HCT116 (cell line): ENCODE measurements at regions not wholly inside any gene's neighbourhood (a gene's known extent, or its start where the extent isn't known, plus 50 kb on each side); places are given as distances from the start of the nearest gene placed in this dataset.

Experiments used
- ATAC-seq: fragments of 200-7000 bp; cut with Tn5 transposase; 2 replicates; pipeline ENCODE4 v1.9.1; 2020; ENCODE audit warnings: mild to moderate bottlenecking, moderate library complexity
- BruUV-seq: library from RNA; stranded (reverse); fragments of 400-500 nt; replicated peaks from 2 replicates; lab custom pipeline; 2021; lab: Mats Ljungman, UMichigan
- CTCF ChIA-PET: fragments of 300-600 bp; sonication (Branson Sonifier 250); formaldehyde crosslinking; loops from one replicate; lab custom pipeline; 2021; ENCODE audit warnings: antibody characterized with exemption; lab: Charles Lee
- POLR2A ChIA-PET: fragments of 300-600, 350-600 bp; sonication (Branson Sonifier 250); formaldehyde crosslinking; loops from one replicate; lab custom pipeline; 2021; ENCODE audit warnings: antibody characterized with exemption; lab: Charles Lee
- RAD21 ChIA-PET, 2 experiments: fragments of 300-600 bp; sonication (Branson Sonifier 250); formaldehyde crosslinking; loops; one replicate each; lab custom pipeline; 2023; ENCODE audit warnings: low total read pairs in 2 of 2; ENCODE audit not compliant: uncharacterized antibody in 2 of 2, unreplicated experiment in 2 of 2, low non-redundant PET in 1 of 2; lab: Charles Lee
- DNase-seq: peaks from one replicate; pipeline ENCODE4 v3.0.0-alpha.2; 2010; ENCODE audit warnings: low read depth, low spot score
- H2AFZ ChIP-seq: fragments of 200-600 bp; shearing (Covaris generic), sonication (generic); 2 replicates; pipeline ENCODE4 v1.6.1; 2017; ENCODE audit warnings: low read depth, mixed run types, mixed read lengths, antibody characterized with exemption, low read length; ENCODE audit not compliant: poor library complexity, severe bottlenecking
- H3K27ac ChIP-seq: 2 replicates; pipeline ENCODE4 v1.5.1; 2012; ENCODE audit warnings: low read depth, low read length
- H3K27me3 ChIP-seq: fragments of 200-600 bp; sonication (generic); 2 replicates; pipeline ENCODE4 v1.6.1; 2016; ENCODE audit warnings: mixed run types, low read length, mixed read lengths; ENCODE audit not compliant: insufficient read depth
- H3K36me3 ChIP-seq, 2 experiments: fragments of 200-500 bp in 1 of 2; fragments of 200-600 bp in 1 of 2; sonication (Bioruptor generic) in 1 of 2; sonication (generic) in 1 of 2; 2 replicates each; pipeline versions ENCODE4 v1.5.1 to v1.6.1; 2014 to 2016; ENCODE audit warnings: low read length in 2 of 2, inconsistent platforms in 1 of 2, mixed read lengths in 1 of 2, mixed run types in 1 of 2; ENCODE audit not compliant: insufficient read depth in 2 of 2, control insufficient read depth in 1 of 2
- H3K4me1 ChIP-seq, 2 experiments: fragments of 200-600 bp in 1 of 2; sonication (generic) in 1 of 2; 2 replicates each; pipeline versions ENCODE4 v1.5.1 to v1.6.1; 2012 to 2017; ENCODE audit warnings: low read length in 2 of 2, inconsistent platforms in 1 of 2, mild to moderate bottlenecking in 1 of 2, mixed read lengths in 1 of 2, mixed run types in 1 of 2, moderate library complexity in 1 of 2; ENCODE audit not compliant: insufficient read depth in 2 of 2, control insufficient read depth in 1 of 2
- H3K4me2 ChIP-seq: fragments of 200-600 bp; sonication (generic); 2 replicates; pipeline ENCODE4 v1.6.1; 2017; ENCODE audit warnings: mixed run types, low read length, mixed read lengths
- H3K4me3 ChIP-seq, 2 experiments: fragments of 200-600 bp in 1 of 2; sonication (generic) in 1 of 2; replicated peaks in 1 of 2; 2 replicates each; pipeline ENCODE4 v1.5.1; 2011 to 2016; ENCODE audit warnings: low read length in 2 of 2, control low read depth in 1 of 2, low read depth in 1 of 2, mild to moderate bottlenecking in 1 of 2, mixed read lengths in 1 of 2, mixed run types in 1 of 2
- H3K79me2 ChIP-seq: fragments of 200-600 bp; sonication (generic); 2 replicates; pipeline ENCODE4 v1.6.1; 2017; ENCODE audit warnings: mild to moderate bottlenecking, mixed run types, low read length, moderate library complexity, mixed read lengths; ENCODE audit not compliant: insufficient read depth
- H3K9ac ChIP-seq: fragments of 200-600 bp; sonication (generic); 2 replicates; pipeline ENCODE4 v1.6.1; 2016; ENCODE audit warnings: low read length, mixed read lengths
- H3K9me2 ChIP-seq: fragments of 200-600 bp; sonication (generic), shearing (Covaris generic); 2 replicates; pipeline ENCODE4 v1.6.1; 2017; ENCODE audit warnings: mixed run types, mild to moderate bottlenecking, moderate library complexity; ENCODE audit not compliant: insufficient read depth
- H3K9me3 ChIP-seq, 2 experiments: fragments of 200-500 bp in 1 of 2; fragments of 200-600 bp in 1 of 2; sonication (Bioruptor generic) in 1 of 2; sonication (generic) in 1 of 2; 2 replicates each; pipeline ENCODE4 v1.6.1; 2014 to 2017; ENCODE audit warnings: low read length in 2 of 2, mixed read lengths in 2 of 2, inconsistent platforms in 1 of 2, low read depth in 1 of 2, mild to moderate bottlenecking in 1 of 2, mixed run types in 1 of 2, moderate library complexity in 1 of 2; ENCODE audit not compliant: control insufficient read depth in 1 of 2, insufficient read depth in 1 of 2
- H4K20me1 ChIP-seq: fragments of 200-600 bp; sonication (generic), shearing (Covaris generic); 2 replicates; pipeline ENCODE4 v1.6.1; 2017; ENCODE audit warnings: mixed run types, mild to moderate bottlenecking, moderate library complexity; ENCODE audit not compliant: insufficient read depth
- CEBPB ChIP-seq: IDR thresholded peaks from 2 replicates; pipeline ENCODE4 v1.6.1; 2012; ENCODE audit warnings: low read depth
- EZH2phosphoT487 ChIP-seq: fragments of 200-600 bp; IDR thresholded peaks from 2 replicates; pipeline ENCODE4 v1.6.1; 2018; ENCODE audit warnings: antibody characterized with exemption, borderline replicate concordance
- FOSL1 ChIP-seq: IDR thresholded peaks from 2 replicates; pipeline ENCODE4 v1.6.1; 2012; ENCODE audit warnings: low read depth
- MAX ChIP-seq: IDR thresholded peaks from 2 replicates; pipeline ENCODE4 v1.6.1; 2012
- POLR2A ChIP-seq: IDR thresholded peaks from 2 replicates; pipeline ENCODE4 v1.7.0; 2011; ENCODE audit warnings: borderline replicate concordance; ENCODE audit not compliant: insufficient read depth, insufficient read length; ENCODE audit errors: extremely low read depth
- SIN3A ChIP-seq: IDR thresholded peaks from 2 replicates; pipeline ENCODE4 v1.6.1; 2012; ENCODE audit warnings: low read depth
- TCF7L2 ChIP-seq: IDR thresholded peaks from 2 replicates; pipeline ENCODE4 v1.7.0; 2011; ENCODE audit warnings: borderline replicate concordance, inconsistent platforms; ENCODE audit not compliant: insufficient read depth, insufficient read length; ENCODE audit errors: extremely low read depth
- YY1 ChIP-seq: IDR thresholded peaks from 2 replicates; pipeline ENCODE4 v1.6.1; 2011; ENCODE audit warnings: low read length, low read depth, moderate library complexity, mild to moderate bottlenecking; ENCODE audit not compliant: insufficient replicate concordance; ENCODE audit errors: extremely low read depth
- ZFX ChIP-seq: fragments of 450-650 bp; IDR thresholded peaks from 2 replicates; pipeline ENCODE4 v1.6.1; 2017
- ZNF274 ChIP-seq: fragments of 200-500 bp; sonication (Bioruptor generic); IDR thresholded peaks from 2 replicates; pipeline ENCODE4 v1.6.1; 2014; ENCODE audit warnings: mild to moderate bottlenecking, low read depth, low read length, inconsistent platforms
- intact Hi-C: fragments of 100-400 bp; cut with micrococcal nuclease; formaldehyde crosslinking; loops from 2 replicates; pipeline ENCODE4 v1.10.0; 2022
- TF ChIP-seq, protein P1 (sequence below): IDR thresholded peaks from 2 replicates; pipeline ENCODE4 v1.6.1; 2011; ENCODE audit warnings: mild to moderate bottlenecking, low read length, moderate library complexity; ENCODE audit not compliant: insufficient replicate concordance; ENCODE audit errors: extremely low read depth
- TF ChIP-seq, protein P2 (sequence below), 3 experiments: fragments of 200-600 bp in 1 of 3; sonication (generic) in 1 of 3; IDR thresholded peaks in 2 of 3; conservative IDR thresholded peaks in 1 of 3; 2 replicates each; pipeline ENCODE4 v1.5.1; 2012 to 2017; ENCODE audit warnings: low read depth in 2 of 3, low read length in 2 of 3, antibody characterized with exemption in 1 of 3, borderline replicate concordance in 1 of 3, control low read depth in 1 of 3, mild to moderate bottlenecking in 1 of 3, mixed read lengths in 1 of 3, mixed run types in 1 of 3, moderate library complexity in 1 of 3; ENCODE audit not compliant: insufficient read depth in 1 of 3

DNA sequence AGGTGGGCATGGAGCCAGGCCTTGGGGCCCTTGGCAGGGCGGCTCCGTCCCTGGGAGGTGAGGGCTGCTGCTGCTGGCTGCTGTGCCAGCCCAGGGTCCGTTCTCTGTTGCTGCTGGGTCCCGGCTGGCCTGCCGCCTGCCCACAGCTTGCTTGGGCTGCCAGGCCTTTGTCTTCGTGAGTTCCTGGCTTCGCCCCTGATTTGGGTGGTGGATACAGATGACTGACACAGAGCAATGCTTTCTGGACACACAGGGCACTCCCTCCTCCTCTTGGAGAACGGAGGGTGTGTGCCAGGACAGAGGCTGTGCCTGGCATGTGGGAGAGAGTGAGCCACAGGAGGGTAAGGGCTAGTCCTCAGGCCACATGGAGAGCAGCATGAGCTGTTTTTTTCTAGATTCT, 166.1 kb downstream of the MACROH2A1 start:
- DNase-seq: no peak
- CTCF ChIA-PET: no interaction called here

DNA sequence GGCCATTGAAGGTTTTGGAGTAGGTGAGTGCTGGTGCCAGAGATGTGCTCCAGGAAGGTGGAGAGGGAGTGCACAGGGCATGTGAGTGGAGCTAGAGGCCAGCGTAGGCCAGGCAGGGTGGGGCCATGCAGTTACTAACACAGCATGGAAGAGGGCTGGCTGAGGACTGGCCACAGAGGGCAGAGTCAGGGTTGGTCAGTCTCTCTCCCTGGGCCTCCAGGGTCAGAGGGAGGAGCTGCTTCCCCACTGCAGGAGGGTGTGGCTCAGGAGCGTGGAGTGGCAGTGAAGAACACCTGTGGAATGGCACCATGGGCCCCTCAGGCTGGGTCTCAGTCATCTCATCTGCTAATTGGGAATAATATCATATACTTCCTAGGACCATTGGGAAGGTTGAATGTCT, 167.7 kb downstream of the MACROH2A1 start:
- BruUV-seq: no TSS peak
- Histone ChIP-seq H3K4me3 (no peak overlapping the region), H3K27me3 (no peaks in the 10 kb centered on the region), H3K36me3 (no peaks in the 10 kb centered on the region), H4K20me1 (no peaks in the 10 kb centered on the region), H3K4me2 (peak overlapping the region; percentile 19; the same call in 1 of the 2 replicates), H3K9me3 (no peaks in the 10 kb centered on the region), H3K4me1 (peaks cover 0 to 15% of the 10 kb centered on the region in 2 experiments; a peak in 2 of 4 replicates)
- CTCF ChIA-PET: no interaction called here
- TF ChIP-seq, protein P1, sequence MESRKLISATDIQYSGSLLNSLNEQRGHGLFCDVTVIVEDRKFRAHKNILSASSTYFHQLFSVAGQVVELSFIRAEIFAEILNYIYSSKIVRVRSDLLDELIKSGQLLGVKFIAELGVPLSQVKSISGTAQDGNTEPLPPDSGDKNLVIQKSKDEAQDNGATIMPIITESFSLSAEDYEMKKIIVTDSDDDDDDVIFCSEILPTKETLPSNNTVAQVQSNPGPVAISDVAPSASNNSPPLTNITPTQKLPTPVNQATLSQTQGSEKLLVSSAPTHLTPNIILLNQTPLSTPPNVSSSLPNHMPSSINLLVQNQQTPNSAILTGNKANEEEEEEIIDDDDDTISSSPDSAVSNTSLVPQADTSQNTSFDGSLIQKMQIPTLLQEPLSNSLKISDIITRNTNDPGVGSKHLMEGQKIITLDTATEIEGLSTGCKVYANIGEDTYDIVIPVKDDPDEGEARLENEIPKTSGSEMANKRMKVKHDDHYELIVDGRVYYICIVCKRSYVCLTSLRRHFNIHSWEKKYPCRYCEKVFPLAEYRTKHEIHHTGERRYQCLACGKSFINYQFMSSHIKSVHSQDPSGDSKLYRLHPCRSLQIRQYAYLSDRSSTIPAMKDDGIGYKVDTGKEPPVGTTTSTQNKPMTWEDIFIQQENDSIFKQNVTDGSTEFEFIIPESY: no peak
- TF ChIP-seq MAX (no peak), EZH2phosphoT487 (no peak), SIN3A (no peak), CEBPB (no peak), ZNF274 (no peak)
- TF ChIP-seq, protein P2, sequence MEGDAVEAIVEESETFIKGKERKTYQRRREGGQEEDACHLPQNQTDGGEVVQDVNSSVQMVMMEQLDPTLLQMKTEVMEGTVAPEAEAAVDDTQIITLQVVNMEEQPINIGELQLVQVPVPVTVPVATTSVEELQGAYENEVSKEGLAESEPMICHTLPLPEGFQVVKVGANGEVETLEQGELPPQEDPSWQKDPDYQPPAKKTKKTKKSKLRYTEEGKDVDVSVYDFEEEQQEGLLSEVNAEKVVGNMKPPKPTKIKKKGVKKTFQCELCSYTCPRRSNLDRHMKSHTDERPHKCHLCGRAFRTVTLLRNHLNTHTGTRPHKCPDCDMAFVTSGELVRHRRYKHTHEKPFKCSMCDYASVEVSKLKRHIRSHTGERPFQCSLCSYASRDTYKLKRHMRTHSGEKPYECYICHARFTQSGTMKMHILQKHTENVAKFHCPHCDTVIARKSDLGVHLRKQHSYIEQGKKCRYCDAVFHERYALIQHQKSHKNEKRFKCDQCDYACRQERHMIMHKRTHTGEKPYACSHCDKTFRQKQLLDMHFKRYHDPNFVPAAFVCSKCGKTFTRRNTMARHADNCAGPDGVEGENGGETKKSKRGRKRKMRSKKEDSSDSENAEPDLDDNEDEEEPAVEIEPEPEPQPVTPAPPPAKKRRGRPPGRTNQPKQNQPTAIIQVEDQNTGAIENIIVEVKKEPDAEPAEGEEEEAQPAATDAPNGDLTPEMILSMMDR (IDR thresholded peaks at IDR 0.05 in 2 of 3, conservative IDR thresholded peaks at IDR 0.05 in 1 of 3; ENCODE audit: borderline replicate concordance in 1 of 3, insufficient read depth in 1 of 3, low read depth in 2 of 3, low read length in 2 of 3): no peak
- TF ChIP-seq, all 23 proteins: peak for 0
- Histone ChIP-seq H3K9me2 (no peaks in the 10 kb centered on the region), H3K9ac (no peak overlapping the region), H2AFZ (no peak overlapping the region), H3K79me2 (no peaks in the 10 kb centered on the region), H3K27ac (no peak overlapping the region)
- ChIA-PET POLR2A (no interaction called here), RAD21 (no interaction called here)
- intact Hi-C loops: no loop called here
- DNase-seq: no peak
- peak; percentile 53 for ATAC-seq

More for the DNA sequence above, 166.1 kb downstream of the MACROH2A1 start:
- BruUV-seq: no TSS peak
- H3K4me3 ChIP-seq: no peak overlapping the region
- no peak overlapping the region for H3K27ac ChIP-seq
- ChIA-PET RAD21 (no interaction called here), POLR2A (no interaction called here)
- H3K9me3 ChIP-seq: no peaks in the 10 kb centered on the region
- H3K36me3 ChIP-seq: no peaks in the 10 kb centered on the region
- H3K9ac ChIP-seq: no peak overlapping the region
- H3K79me2 ChIP-seq: no peaks in the 10 kb centered on the region
- H3K27me3 ChIP-seq: no peaks in the 10 kb centered on the region
- no peak for TF ChIP-seq POLR2A
- no peak for TF ChIP-seq TCF7L2
- TF ChIP-seq FOSL1: no peak
- no peak for TF ChIP-seq ZFX
- no peak for TF ChIP-seq YY1
- H4K20me1 ChIP-seq: no peaks in the 10 kb centered on the region
- peak; percentile 18; the same call in 1 of the 2 replicates for ATAC-seq
- H3K9me2 ChIP-seq: no peaks in the 10 kb centered on the region
- intact Hi-C loops: no loop called here
- H3K4me1 ChIP-seq: peaks cover 0 to 15% of the 10 kb centered on the region in 2 experiments; a peak in 2 of 4 replicates
- no peak overlapping the region for H2AFZ ChIP-seq
- no peak overlapping the region for H3K4me2 ChIP-seq
